ENCODE measurements at regions not wholly inside any gene's neighbourhood (a gene's known extent, or its start where the extent isn't known, plus 50 kb on each side); places are given as distances from the start of the nearest gene placed in this dataset.

DNA sequence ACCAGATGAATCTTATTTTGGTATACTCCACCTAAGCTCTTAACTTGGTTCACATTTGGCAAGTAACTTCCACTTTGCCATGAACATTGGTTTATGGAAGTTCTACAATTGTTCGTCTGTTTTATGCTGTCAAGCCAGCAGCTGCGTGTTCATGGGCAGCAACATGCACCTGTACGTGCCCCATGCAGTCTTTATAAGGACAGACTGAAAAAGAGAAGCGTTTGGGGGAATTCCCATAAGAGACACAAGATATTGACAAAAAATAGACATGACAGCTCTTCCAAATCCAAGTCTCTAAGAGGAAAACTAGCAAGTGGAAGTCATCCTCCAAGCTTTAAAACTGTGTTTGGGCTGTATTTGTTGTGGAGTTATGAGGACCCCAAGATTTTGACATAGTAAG is 151.6 kb downstream of the SLC16A9 start:
- no peak overlapping the region for H3K4me3 ChIP-seq
- H3K27ac ChIP-seq = no peak overlapping the region

- H3K4me3 ChIP-seq = no peak overlapping the region
Measured at GRCh38 chr10:59557642-59558041, 152.0 kb downstream of the SLC16A9 start.

GRCh38 chr10:59557052-59557451 is 152.6 kb downstream of the SLC16A9 start:
- no peak overlapping the region for H3K4me3 ChIP-seq
- no peak overlapping the region for H3K27ac ChIP-seq

More at GRCh38 chr10:59557642-59558041, 152.0 kb downstream of the SLC16A9 start:
- H3K27ac ChIP-seq = no peak overlapping the region

GRCh38 chr10:59553162-59553900 is 156.3 kb downstream of the SLC16A9 start:
- H3K27ac ChIP-seq = no peak overlapping the region
- no peak overlapping the region for H3K4me3 ChIP-seq

DNA sequence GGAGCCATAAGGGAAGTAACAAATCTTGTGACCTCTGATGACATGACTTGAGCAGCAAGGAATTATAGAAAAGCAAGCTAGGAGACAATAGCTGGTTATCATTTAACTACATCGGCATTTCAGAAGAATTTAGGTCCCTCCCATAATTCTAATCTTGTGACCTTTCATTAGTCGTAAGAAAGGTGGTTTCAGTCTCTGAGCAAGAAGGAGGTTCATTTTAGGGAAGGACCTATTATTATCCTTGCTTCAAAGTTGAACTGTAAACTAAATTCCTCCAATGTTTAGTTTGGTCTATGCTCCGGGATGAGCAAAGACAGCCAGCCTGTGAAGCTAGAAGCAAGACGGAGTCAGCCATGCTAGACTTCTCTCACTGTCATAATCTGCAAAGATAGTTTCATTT is 159.6 kb downstream of the SLC16A9 start:
- Histone ChIP-seq H3K27ac (no peak overlapping the region), H3K4me3 (no peak overlapping the region)

DNA sequence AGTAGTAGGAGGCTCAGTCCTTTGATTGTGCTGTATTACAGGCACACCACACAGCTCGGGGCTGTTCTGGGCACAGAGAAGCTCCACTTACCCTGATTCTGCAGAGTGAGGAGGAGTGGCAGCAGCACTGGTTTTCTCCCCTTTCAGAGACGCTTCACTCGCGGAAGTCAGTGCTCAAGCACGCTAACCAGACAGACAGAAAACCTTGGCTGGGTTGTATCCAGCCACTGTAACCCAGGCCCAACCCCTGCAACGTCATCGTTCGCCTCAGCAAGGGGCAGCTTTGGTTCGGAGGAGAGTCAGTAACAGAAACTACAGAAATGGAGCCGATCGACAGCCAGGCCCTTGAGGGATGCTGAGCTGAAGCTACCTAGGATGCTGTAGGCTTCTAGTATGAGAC is 171.0 kb downstream of the SLC16A9 start:
- H3K4me3 ChIP-seq = no peak overlapping the region
- peak overlapping the region in 7 of 21 experiments; percentile 26 to 92 (median 65) for H3K27ac ChIP-seq

DNA sequence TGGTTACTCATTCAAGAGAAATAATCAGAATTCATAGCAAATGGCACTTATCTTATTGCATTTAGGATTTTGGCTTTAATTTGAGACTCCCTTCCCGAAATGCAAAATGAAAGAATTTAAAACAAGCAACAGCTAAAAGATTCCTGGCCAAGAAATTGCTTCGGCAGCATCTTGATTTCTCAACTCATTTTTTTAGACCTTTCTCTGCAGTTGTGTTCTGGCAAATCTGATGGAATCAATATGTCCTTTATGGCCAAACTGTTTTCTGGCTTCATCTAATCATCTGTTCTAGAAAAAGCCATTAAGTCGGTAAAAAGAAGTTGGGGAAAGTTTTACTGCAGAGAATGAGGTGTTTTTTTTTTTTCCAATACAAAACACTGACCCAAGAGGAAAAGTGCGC is 172.1 kb downstream of the SLC16A9 start:
- H3K27ac ChIP-seq = peak overlapping the region in 11 of 21 experiments; percentile 18 to 92 (median 67)
- H3K4me3 ChIP-seq = no peak overlapping the region

GRCh38 chr10:59536167-59537014 is 173.3 kb downstream of the SLC16A9 start:
- no peak overlapping the region for H3K4me3 ChIP-seq

DNA sequence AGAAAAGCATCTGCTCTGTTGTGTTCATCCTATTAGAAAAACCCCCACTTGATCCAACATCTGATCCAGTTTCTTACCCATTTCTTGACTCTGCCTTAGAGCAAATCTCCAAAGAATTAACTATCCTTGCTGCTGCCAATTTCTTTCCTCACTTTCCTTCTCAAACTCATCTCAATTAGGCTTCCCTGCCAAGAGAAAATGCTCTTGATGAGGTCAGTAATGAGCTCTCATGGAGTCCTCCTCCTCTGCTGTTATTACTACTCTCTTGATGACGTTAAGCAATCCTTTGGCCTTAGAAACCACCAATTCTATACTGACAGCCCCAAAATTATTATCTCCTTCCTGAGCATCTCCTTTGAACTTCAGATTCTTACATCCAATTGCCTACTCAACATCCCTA is 162.0 kb upstream of the FAM13C start:
- Histone ChIP-seq H3K4me3 (no peak overlapping the region), H3K27ac (no peak overlapping the region)

More at GRCh38 chr10:59536167-59537014, 173.3 kb downstream of the SLC16A9 start:
- H3K27ac ChIP-seq = peak overlapping the region in 20 of 21 experiments; percentile 2 to 92 (median 58)

- Histone ChIP-seq H3K27ac (no peak overlapping the region), H3K4me3 (no peak overlapping the region)
Measured at GRCh38 chr10:59523851-59524250, 161.5 kb upstream of the FAM13C start.

DNA sequence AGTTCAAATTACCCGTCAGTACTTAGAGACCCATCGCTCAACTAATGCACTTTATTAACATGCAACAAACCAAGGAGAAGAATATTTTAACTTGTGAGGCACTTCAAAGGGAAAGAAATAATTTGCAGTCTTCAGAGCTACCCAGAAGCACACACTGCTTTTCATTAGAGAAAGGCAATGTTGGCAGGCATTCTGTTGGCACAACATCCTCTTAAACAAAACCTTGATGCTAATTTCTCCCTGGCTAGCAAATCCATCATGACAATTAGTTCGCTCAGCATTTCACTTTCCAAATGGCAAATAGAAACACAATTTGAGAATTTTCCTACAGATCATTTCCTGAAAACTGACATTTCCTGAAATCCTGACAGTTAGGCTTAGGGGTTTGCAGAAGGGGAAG is 155.6 kb upstream of the FAM13C start:
- Histone ChIP-seq H3K27ac (no peak overlapping the region), H3K4me3 (no peak overlapping the region)

DNA sequence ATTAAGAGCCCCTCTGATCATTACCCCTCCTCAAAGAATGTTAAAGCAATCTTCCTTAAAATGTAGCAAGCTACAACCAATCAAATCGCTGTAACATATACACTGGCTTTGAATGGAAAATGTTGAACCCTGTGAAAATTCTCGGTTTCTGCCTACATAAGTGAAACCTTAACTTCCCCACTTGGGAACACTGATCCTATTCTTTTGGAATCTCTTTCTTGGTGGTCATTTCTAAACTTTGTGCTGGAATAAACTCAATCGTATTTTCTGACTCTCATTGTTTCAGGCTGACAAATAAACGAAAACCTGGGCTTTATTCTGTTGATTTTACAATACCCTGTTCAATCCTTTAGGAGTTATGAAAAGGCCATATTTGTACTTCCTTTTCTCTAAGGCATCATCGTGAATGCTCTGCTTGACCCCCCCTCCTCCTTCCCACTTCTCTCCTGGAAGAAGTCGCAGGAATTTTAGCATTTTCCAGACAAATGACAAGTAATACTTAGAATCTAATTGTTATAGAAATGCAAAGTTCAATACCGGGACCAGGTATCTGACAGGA is 155.1 kb upstream of the FAM13C start:
- Histone ChIP-seq H3K27ac (no peak overlapping the region), H3K4me3 (no peak overlapping the region)

- no peak overlapping the region for H3K4me3 ChIP-seq
- no peak overlapping the region for H3K27ac ChIP-seq
Measured at GRCh38 chr10:59513558-59513957, 151.2 kb upstream of the FAM13C start.

DNA sequence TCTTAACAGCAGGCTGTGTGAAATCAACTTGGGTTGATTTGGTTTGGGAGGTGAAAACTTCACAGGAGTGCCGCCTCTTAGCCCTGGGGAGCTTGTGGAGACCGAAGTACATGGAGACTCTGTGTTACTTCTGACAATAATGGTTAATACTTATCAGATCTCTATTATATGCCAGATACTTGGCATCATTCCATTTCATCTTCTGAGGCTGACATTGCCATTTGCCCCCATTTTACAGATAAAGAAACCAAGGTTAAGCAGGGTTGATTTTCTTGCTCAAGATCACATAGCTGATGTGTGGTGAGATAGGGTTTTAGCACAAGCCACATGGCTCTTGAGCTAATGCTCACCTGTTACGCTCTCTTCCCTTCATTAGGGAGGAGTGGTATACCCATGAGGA is 150.6 kb upstream of the FAM13C start:
- Histone ChIP-seq H3K27ac (no peak overlapping the region), H3K4me3 (no peak overlapping the region)

DNA sequence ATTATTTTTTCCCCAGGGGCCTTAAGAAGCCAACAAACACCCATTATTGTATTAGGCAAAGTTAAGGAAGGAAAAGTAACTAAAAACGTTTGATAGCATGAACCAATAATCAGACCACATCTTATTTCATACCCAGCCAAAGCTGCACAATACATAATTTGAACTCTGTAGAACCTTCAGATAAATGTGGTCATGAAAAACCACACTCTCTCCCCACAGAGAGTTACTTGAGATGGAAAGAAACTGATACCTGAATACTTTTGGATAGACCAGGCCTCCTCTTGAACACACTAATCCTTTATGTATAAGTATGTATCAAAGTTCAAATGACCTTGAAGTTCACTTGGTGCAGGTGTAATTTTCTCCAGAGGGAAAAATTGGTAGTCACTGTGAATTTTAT is 146.6 kb upstream of the FAM13C start:
- no peak overlapping the region for H3K27ac ChIP-seq
- H3K4me3 ChIP-seq = no peak overlapping the region

- H3K4me3 ChIP-seq = no peak overlapping the region
- H3K27ac ChIP-seq = no peak overlapping the region
Measured at GRCh38 chr10:59508296-59508695, 145.9 kb upstream of the FAM13C start.

- no peak overlapping the region for H3K27ac ChIP-seq
- no peak overlapping the region for H3K4me3 ChIP-seq
Measured at GRCh38 chr10:59505926-59506325, 143.6 kb upstream of the FAM13C start.

- H3K4me3 ChIP-seq = no peak overlapping the region
- H3K27ac ChIP-seq = no peak overlapping the region
Measured at GRCh38 chr10:59499460-59499859, 137.1 kb upstream of the FAM13C start.

GRCh38 chr10:59493017-59493416 is 130.7 kb upstream of the FAM13C start:
- Histone ChIP-seq H3K4me3 (no peak overlapping the region), H3K27ac (no peak overlapping the region)

DNA sequence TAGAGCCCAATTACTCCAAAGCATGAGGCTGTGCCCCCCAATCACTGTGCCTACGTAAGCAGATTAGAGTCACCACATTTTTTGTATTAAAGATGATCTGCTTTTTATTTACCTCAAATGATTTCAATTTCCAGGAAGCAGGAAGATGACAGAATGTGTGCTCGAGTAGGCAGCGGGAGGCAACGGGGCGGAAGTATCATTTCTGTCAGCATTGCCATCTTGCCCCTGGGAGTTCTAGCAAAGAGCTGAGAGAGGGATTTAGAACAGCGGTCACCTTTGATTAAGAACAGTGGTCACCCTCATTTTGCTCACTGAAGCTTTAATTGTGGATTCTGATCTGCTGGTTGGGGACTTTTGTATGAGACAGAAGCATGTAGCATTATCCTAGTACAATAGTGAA is 117.1 kb upstream of the FAM13C start:
- Histone ChIP-seq H3K27ac (no peak overlapping the region), H3K4me3 (no peak overlapping the region)

DNA sequence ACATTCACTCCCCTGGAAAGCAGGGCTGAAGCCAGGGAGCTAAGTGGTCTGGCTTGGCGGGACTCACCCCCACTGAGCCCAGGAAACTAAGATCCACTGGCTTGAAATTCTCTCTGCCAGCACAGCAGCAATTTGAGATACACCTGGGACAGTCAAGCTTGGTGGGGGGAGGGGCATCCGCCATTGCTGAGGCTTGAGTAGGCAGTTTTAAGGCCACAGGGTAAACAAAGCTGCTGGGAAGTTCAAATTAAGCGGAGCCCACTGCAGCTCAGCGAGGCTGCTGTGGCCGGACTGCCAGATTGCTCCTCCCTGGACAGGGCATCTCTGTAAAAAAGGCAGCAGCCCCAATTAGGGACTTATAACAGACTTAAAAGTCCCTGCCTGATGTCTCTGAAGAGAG is 108.2 kb upstream of the FAM13C start:
- Histone ChIP-seq H3K4me3 (no peak overlapping the region), H3K27ac (no peak overlapping the region)

All from skin epidermis (tissue), 12 donors.